ENCODE measurements at regions not wholly inside any gene's neighbourhood (a gene's known extent, or its start where the extent isn't known, plus 50 kb on each side); places are given as distances from the start of the nearest gene placed in this dataset.

GRCh38 chr5:66306105-66306843 is 162.2 kb downstream of the SREK1 start:
- no peak overlapping the region for H3K27ac Mint-ChIP-seq (ENCODE audit: unreplicated experiment)
- H3K4me3 Mint-ChIP-seq (ENCODE audit: unreplicated experiment): no peak overlapping the region
- peaks cover 1% of the 10 kb centered on the region for H3K36me3 Mint-ChIP-seq (ENCODE audit: low read depth)
- peaks cover 6% of the 10 kb centered on the region for H3K4me1 Mint-ChIP-seq (ENCODE audit: low read depth)
- peaks cover 23% of the 10 kb centered on the region for H3K27me3 Mint-ChIP-seq (ENCODE audit: low read depth)
- DNase-seq (ENCODE audit: low spot score): no peak
- peak; percentile 86 for TF ChIP-seq CTCF (IDR thresholded peaks at IDR 0.05)
- peaks cover 3% of the 10 kb centered on the region for H3K9me3 Mint-ChIP-seq (ENCODE audit: low read depth)

- TF ChIP-seq CTCF (IDR thresholded peaks at IDR 0.05): no peak
- Mint-ChIP-seq H3K9me3 (ENCODE audit: low read depth) (peaks cover 9% of the 10 kb centered on the region), H3K36me3 (ENCODE audit: low read depth) (peaks cover 1% of the 10 kb centered on the region), H3K4me3 (ENCODE audit: unreplicated experiment) (no peak overlapping the region), H3K4me1 (ENCODE audit: low read depth) (peaks cover 6% of the 10 kb centered on the region), H3K27me3 (ENCODE audit: low read depth) (peaks cover 19% of the 10 kb centered on the region), H3K27ac (ENCODE audit: unreplicated experiment) (no peak overlapping the region)
- DNase-seq (ENCODE audit: low spot score): no peak
Observed at GRCh38 chr5:66306844-66307315, 162.8 kb downstream of the SREK1 start.

GRCh38 chr5:66307647-66308241 is 163.6 kb downstream of the SREK1 start:
- no peak overlapping the region for H3K27ac Mint-ChIP-seq (ENCODE audit: unreplicated experiment)
- no peak for DNase-seq (ENCODE audit: low spot score)
- H3K4me3 Mint-ChIP-seq (ENCODE audit: unreplicated experiment): no peak overlapping the region
- peak; percentile 91 for TF ChIP-seq CTCF (IDR thresholded peaks at IDR 0.05)
- H3K27me3 Mint-ChIP-seq (ENCODE audit: low read depth): peaks cover 19% of the 10 kb centered on the region
- H3K9me3 Mint-ChIP-seq (ENCODE audit: low read depth): peaks cover 10% of the 10 kb centered on the region
- H3K4me1 Mint-ChIP-seq (ENCODE audit: low read depth): peaks cover 6% of the 10 kb centered on the region
- H3K36me3 Mint-ChIP-seq (ENCODE audit: low read depth): peaks cover 1% of the 10 kb centered on the region

- Mint-ChIP-seq H3K9me3 (ENCODE audit: low read depth) (peaks cover 28% of the 10 kb centered on the region), H3K27ac (ENCODE audit: unreplicated experiment) (no peak overlapping the region), H3K4me1 (ENCODE audit: low read depth) (peaks cover 6% of the 10 kb centered on the region), H3K4me3 (ENCODE audit: unreplicated experiment) (no peak overlapping the region), H3K36me3 (ENCODE audit: low read depth) (peaks cover 6% of the 10 kb centered on the region), H3K27me3 (ENCODE audit: low read depth) (peaks cover 16% of the 10 kb centered on the region)
- DNase-seq (ENCODE audit: low spot score): no peak
- no peak for TF ChIP-seq CTCF (IDR thresholded peaks at IDR 0.05)
Observed at GRCh38 chr5:66312266-66312665, 168.2 kb downstream of the SREK1 start.

- DNase-seq (ENCODE audit: low spot score): no peak
- TF ChIP-seq CTCF (IDR thresholded peaks at IDR 0.05): no peak
- Mint-ChIP-seq H3K27me3 (ENCODE audit: low read depth) (peaks cover 29% of the 10 kb centered on the region), H3K4me1 (ENCODE audit: low read depth) (no peaks in the 10 kb centered on the region), H3K27ac (ENCODE audit: unreplicated experiment) (no peak overlapping the region), H3K4me3 (ENCODE audit: unreplicated experiment) (no peak overlapping the region), H3K36me3 (ENCODE audit: low read depth) (peaks cover 5% of the 10 kb centered on the region), H3K9me3 (ENCODE audit: low read depth) (peaks cover 28% of the 10 kb centered on the region)
Observed at GRCh38 chr5:66315784-66316183, 171.7 kb downstream of the SREK1 start.
